Globus pallidus (tissue), 1 donor: ENCODE measurements at regions not wholly inside any gene's neighbourhood (a gene's known extent, or its start where the extent isn't known, plus 50 kb on each side); places are given as distances from the start of the nearest gene placed in this dataset.

Experiments used
- DNase-seq: peaks from one replicate; pipeline ENCODE4 v3.0.0-alpha.2; 2015; ENCODE audit warnings: low spot score

GRCh38 chr10:31081937-31082840 lies 50.5 kb upstream of the ZNF438 start:
- DNase-seq: no peak

- peak; percentile 59 for DNase-seq
Observed at GRCh38 chr10:31083765-31084184, 52.1 kb upstream of the ZNF438 start.

GRCh38 chr10:31087011-31087410 lies 55.3 kb upstream of the ZNF438 start:
- no peak for DNase-seq

- no peak for DNase-seq
Observed at GRCh38 chr10:31087851-31088250, 56.2 kb upstream of the ZNF438 start.

- no peak for DNase-seq
Observed at GRCh38 chr10:31090894-31091607, 59.4 kb upstream of the ZNF438 start.

- DNase-seq: no peak
Observed at GRCh38 chr10:31095677-31096560, 64.3 kb upstream of the ZNF438 start.

GRCh38 chr10:31098046-31098445 lies 66.4 kb upstream of the ZNF438 start:
- no peak for DNase-seq

- no peak for DNase-seq
Observed at GRCh38 chr10:31099094-31099493, 67.4 kb upstream of the ZNF438 start.

- no peak for DNase-seq
Observed at GRCh38 chr10:31099664-31100063, 68.0 kb upstream of the ZNF438 start.

- no peak for DNase-seq
Observed at GRCh38 chr10:31100115-31100601, 68.5 kb upstream of the ZNF438 start.

- DNase-seq: no peak
Observed at GRCh38 chr10:31100662-31101061, 69.0 kb upstream of the ZNF438 start.

GRCh38 chr10:31101123-31101522 lies 69.5 kb upstream of the ZNF438 start:
- DNase-seq: no peak

GRCh38 chr10:31102421-31102820 lies 70.8 kb upstream of the ZNF438 start:
- no peak for DNase-seq

GRCh38 chr10:31103112-31103511 lies 71.4 kb upstream of the ZNF438 start:
- no peak for DNase-seq

GRCh38 chr10:31112961-31113360 lies 81.3 kb upstream of the ZNF438 start:
- no peak for DNase-seq

GRCh38 chr10:31116226-31116625 lies 84.6 kb upstream of the ZNF438 start:
- no peak for DNase-seq

- DNase-seq: no peak
Observed at GRCh38 chr10:31118556-31118955, 86.9 kb upstream of the ZNF438 start.

- no peak for DNase-seq
Observed at GRCh38 chr10:31120392-31120791, 88.7 kb upstream of the ZNF438 start.

GRCh38 chr10:31120961-31121685 lies 89.5 kb upstream of the ZNF438 start:
- DNase-seq: no peak

- DNase-seq: no peak
Observed at GRCh38 chr10:31121757-31122577, 90.3 kb upstream of the ZNF438 start.
